Osteocyte (in vitro differentiated cells): ENCODE measurements at regions not wholly inside any gene's neighbourhood (a gene's known extent, or its start where the extent isn't known, plus 50 kb on each side); places are given as distances from the start of the nearest gene placed in this dataset.

Source experiments
- DNase-seq: peaks from one replicate; pipeline ENCODE4 v3.0.0; 2021; ENCODE audit warnings: mixed read lengths; ENCODE audit not compliant: unreplicated experiment; ENCODE audit errors: extremely low spot score
- H3K27ac Mint-ChIP-seq: one replicate; pipeline ENCODE4 v1.8.0; 2021; ENCODE audit warnings: mild to moderate bottlenecking, mixed read lengths; ENCODE audit not compliant: unreplicated experiment
- H3K27me3 Mint-ChIP-seq: one replicate; pipeline ENCODE4 v1.8.0; 2021; ENCODE audit warnings: mixed read lengths; ENCODE audit not compliant: unreplicated experiment
- H3K36me3 Mint-ChIP-seq: one replicate; pipeline ENCODE4 v1.8.0; 2021; ENCODE audit warnings: mixed read lengths; ENCODE audit not compliant: unreplicated experiment
- H3K4me1 Mint-ChIP-seq: one replicate; pipeline ENCODE4 v1.8.0; 2021; ENCODE audit warnings: mixed read lengths; ENCODE audit not compliant: unreplicated experiment
- H3K4me3 Mint-ChIP-seq: one replicate; pipeline ENCODE4 v1.8.0; 2021; ENCODE audit warnings: mild to moderate bottlenecking, moderate library complexity, mixed read lengths; ENCODE audit not compliant: unreplicated experiment
- H3K9me3 Mint-ChIP-seq: one replicate; pipeline ENCODE4 v1.8.0; 2021; ENCODE audit warnings: mixed read lengths; ENCODE audit not compliant: unreplicated experiment
- TF ChIP-seq, protein P1 (sequence below): fragments of 200-600 bp; sonication (generic); IDR thresholded peaks from 2 replicates; pipeline ENCODE4 v1.5.0; 2021; ENCODE audit warnings: antibody characterized with exemption, mild to moderate bottlenecking, moderate library complexity

DNA sequence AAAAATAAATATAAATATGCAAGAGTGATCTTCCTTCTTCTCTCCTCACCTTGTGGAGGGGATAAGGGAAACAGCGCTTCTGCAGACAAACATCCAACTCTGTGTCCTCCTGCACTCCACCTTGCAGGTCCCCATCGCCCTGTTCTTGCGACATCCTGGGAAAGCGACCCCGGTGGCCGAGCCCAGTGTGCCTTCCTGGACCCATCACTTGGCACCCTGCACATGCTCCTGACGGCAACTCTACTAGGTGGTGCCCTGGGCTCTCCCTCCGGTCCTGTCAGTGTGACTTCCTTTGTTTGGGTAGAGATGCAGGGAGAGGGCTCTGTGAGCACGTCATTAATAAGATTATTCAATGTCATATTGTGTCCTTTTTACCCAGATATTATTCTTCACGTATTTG lies 266.0 kb upstream of the ADAMTS16 start:
- Mint-ChIP-seq H3K4me3 (no peak overlapping the region), H3K4me1 (no peaks in the 10 kb centered on the region), H3K27me3 (peaks cover 2% of the 10 kb centered on the region), H3K27ac (no peak overlapping the region), H3K9me3 (no peaks in the 10 kb centered on the region), H3K36me3 (no peaks in the 10 kb centered on the region)
- TF ChIP-seq, protein P1, sequence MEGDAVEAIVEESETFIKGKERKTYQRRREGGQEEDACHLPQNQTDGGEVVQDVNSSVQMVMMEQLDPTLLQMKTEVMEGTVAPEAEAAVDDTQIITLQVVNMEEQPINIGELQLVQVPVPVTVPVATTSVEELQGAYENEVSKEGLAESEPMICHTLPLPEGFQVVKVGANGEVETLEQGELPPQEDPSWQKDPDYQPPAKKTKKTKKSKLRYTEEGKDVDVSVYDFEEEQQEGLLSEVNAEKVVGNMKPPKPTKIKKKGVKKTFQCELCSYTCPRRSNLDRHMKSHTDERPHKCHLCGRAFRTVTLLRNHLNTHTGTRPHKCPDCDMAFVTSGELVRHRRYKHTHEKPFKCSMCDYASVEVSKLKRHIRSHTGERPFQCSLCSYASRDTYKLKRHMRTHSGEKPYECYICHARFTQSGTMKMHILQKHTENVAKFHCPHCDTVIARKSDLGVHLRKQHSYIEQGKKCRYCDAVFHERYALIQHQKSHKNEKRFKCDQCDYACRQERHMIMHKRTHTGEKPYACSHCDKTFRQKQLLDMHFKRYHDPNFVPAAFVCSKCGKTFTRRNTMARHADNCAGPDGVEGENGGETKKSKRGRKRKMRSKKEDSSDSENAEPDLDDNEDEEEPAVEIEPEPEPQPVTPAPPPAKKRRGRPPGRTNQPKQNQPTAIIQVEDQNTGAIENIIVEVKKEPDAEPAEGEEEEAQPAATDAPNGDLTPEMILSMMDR, result no peak
- DNase-seq, result no peak

DNA sequence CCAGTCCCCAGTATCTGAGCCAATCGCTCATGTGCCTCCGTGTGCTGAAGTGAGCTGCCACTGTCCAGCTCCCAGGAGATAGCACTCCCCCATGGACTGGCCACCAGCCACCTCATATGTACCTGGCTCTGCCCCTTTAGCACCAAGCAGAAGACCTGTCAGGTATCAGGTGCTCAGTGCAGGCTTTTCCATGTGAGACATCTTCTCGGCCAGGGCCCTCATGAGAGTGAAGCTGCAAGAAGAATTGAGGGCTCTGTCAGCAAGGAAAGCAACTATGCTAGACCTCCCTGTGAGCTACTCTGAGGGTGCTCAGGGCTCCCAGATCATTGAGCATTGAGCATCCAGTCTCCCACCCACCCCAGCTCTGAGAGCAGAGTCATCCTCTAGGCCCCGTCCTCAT lies 264.2 kb upstream of the ADAMTS16 start:
- H3K4me3 Mint-ChIP-seq, result no peak overlapping the region
- DNase-seq, result no peak
- peaks cover 2% of the 10 kb centered on the region for H3K27me3 Mint-ChIP-seq
- no peaks in the 10 kb centered on the region for H3K9me3 Mint-ChIP-seq
- H3K36me3 Mint-ChIP-seq, result no peaks in the 10 kb centered on the region
- no peak overlapping the region for H3K27ac Mint-ChIP-seq
- H3K4me1 Mint-ChIP-seq, result no peaks in the 10 kb centered on the region
- TF ChIP-seq, protein P1, result no peak

DNA sequence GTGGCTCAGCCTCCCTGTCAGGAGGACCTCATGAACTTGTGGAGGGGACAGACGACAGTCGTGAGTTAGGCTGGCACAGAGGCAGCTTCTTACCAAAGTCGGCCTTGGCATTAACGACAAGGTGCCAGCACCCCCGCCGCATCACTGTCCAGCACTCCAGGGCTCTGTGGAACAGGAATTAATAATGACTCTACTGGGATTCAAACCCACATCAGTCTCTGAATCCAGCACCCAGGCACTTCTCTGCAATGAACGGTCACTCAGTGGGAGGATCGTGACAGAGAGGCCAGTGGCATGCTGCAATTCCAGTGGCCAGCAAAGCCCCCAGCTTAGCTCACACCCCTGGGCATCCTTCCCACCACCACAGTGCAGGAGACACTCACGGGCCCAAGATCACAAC lies 263.3 kb upstream of the ADAMTS16 start:
- H3K4me3 Mint-ChIP-seq, result no peak overlapping the region
- H3K27ac Mint-ChIP-seq, result no peak overlapping the region
- no peaks in the 10 kb centered on the region for H3K4me1 Mint-ChIP-seq
- peaks cover 2% of the 10 kb centered on the region for H3K27me3 Mint-ChIP-seq
- TF ChIP-seq, protein P1, result no peak
- no peaks in the 10 kb centered on the region for H3K9me3 Mint-ChIP-seq
- no peak for DNase-seq
- no peaks in the 10 kb centered on the region for H3K36me3 Mint-ChIP-seq

DNA sequence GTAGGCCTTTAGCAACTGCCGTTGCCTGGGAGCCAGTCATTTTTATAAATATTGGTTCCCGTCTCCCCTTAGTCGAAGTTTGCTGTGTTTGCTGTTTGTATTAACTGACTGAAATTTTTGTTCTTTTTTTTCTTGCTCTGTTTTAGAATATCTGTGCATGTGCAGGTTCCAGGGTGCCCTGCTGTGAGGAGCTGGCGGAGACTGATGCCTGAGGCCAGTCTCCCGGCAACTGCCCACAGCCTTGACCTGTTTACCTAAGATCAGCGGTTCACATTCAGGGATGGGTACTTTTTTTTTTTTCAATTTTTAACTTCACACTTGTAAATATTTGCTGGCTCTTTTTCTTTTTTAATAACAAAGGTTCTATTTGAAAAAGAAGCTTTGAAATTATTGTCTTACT lies 262.6 kb upstream of the ADAMTS16 start:
- DNase-seq, result no peak
- Mint-ChIP-seq H3K27ac (no peak overlapping the region), H3K4me3 (no peak overlapping the region), H3K4me1 (no peaks in the 10 kb centered on the region), H3K9me3 (no peaks in the 10 kb centered on the region), H3K27me3 (no peaks in the 10 kb centered on the region), H3K36me3 (no peaks in the 10 kb centered on the region)
- TF ChIP-seq, protein P1, result no peak

DNA sequence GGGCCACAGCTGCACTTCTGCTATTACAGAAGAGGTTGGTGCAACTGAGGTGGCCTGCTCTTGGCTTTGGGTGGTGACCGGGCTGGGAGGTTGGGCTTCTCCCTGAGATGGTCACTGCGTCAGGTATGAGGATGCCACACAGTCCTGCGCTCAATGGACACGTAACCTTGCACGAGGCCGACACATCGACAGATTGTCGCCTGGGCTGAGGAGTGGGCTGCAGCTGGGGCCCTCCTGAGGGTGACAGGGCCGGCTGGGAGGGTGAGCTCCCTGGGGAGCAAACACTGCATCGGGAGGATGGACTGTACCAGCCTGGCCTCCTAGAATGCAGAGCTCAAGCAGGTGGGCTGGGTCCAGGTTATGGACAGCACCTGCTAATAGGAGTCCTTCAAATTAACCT lies 261.1 kb upstream of the ADAMTS16 start:
- H3K4me3 Mint-ChIP-seq, result no peak overlapping the region
- no peak overlapping the region for H3K27ac Mint-ChIP-seq
- DNase-seq, result no peak
- TF ChIP-seq, protein P1, result no peak
- H3K4me1 Mint-ChIP-seq, result no peaks in the 10 kb centered on the region
- no peaks in the 10 kb centered on the region for H3K36me3 Mint-ChIP-seq
- no peaks in the 10 kb centered on the region for H3K9me3 Mint-ChIP-seq
- H3K27me3 Mint-ChIP-seq, result no peaks in the 10 kb centered on the region
